ENCODE measurements at regions not wholly inside any gene's neighbourhood (a gene's known extent, or its start where the extent isn't known, plus 50 kb on each side); places are given as distances from the start of the nearest gene placed in this dataset.

DNA sequence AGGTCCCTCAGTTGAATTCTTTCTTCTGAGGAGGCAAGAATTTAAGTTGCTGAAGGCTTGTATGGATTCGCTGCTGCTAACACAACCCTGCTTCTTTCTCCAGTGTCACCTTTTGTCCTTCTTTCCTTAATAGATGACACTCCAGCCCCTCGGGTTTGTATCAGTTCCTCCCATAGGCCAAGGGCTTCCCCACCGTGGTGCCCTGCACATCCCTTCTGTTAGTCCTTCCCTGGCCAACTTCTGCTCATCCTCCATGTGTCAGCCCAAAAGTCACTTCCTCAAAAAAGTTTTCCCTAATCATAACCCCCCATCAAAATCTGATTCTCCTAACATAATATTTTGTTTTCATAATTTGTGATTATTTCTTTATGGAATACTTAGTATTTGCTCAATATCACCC lies 190.4 kb downstream of the RHOU start:
- H3K9me3 ChIP-seq, result no peaks in the 10 kb centered on the region
- WGBS, 2 donors, result 95% methylated on average over 3 of the region's 3 CpGs
- TF ChIP-seq CTCF (IDR thresholded peaks at IDR 0.05) (no peak), POLR2A (IDR thresholded peaks at IDR 0.05) (no peak)
- intact Hi-C loops (cut with DNase I), result no loop called here
- no peaks in the 10 kb centered on the region for H3K36me3 ChIP-seq
- H3K27ac ChIP-seq, result no peak overlapping the region
- no peaks in the 10 kb centered on the region for H3K4me1 ChIP-seq
- H3K27me3 ChIP-seq, result no peaks in the 10 kb centered on the region
- no peak for DNase-seq
- no peak overlapping the region for H3K4me3 ChIP-seq (replicated peaks in 1 of 3)

GRCh38 chr1:228927421-228927820 lies 192.1 kb downstream of the RHOU start:
- Histone ChIP-seq H3K4me1 (no peaks in the 10 kb centered on the region), H3K4me3 (replicated peaks in 1 of 3) (no peak overlapping the region), H3K9me3 (no peaks in the 10 kb centered on the region), H3K27me3 (no peaks in the 10 kb centered on the region), H3K27ac (no peak overlapping the region), H3K36me3 (no peaks in the 10 kb centered on the region)
- 68 to 72% methylated on average over 4 of the region's 4 CpGs for WGBS, 2 donors
- TF ChIP-seq POLR2A (IDR thresholded peaks at IDR 0.05), result no peak
- intact Hi-C loops (cut with DNase I), result no loop called here
- DNase-seq, result no peak

- Histone ChIP-seq H3K4me3 (replicated peaks in 1 of 3) (no peak overlapping the region), H3K4me1 (no peaks in the 10 kb centered on the region), H3K27me3 (no peaks in the 10 kb centered on the region), H3K9me3 (no peaks in the 10 kb centered on the region), H3K27ac (no peak overlapping the region), H3K36me3 (no peaks in the 10 kb centered on the region)
- no peak for DNase-seq
- TF ChIP-seq POLR2A (IDR thresholded peaks at IDR 0.05) (no peak), CTCF (IDR thresholded peaks at IDR 0.05) (no peak)
- WGBS, 2 donors, result 76% methylated on average over 12 of the region's 12 CpGs
- intact Hi-C loops (cut with DNase I), result no loop called here
Observed at GRCh38 chr1:228927946-228928898, 192.9 kb downstream of the RHOU start.

GRCh38 chr1:228929476-228930027 lies 194.3 kb downstream of the RHOU start:
- Histone ChIP-seq H3K27ac (no peak overlapping the region), H3K36me3 (no peaks in the 10 kb centered on the region), H3K4me3 (replicated peaks in 1 of 3) (no peak overlapping the region), H3K9me3 (no peaks in the 10 kb centered on the region), H3K4me1 (no peaks in the 10 kb centered on the region), H3K27me3 (no peaks in the 10 kb centered on the region)
- TF ChIP-seq POLR2A (IDR thresholded peaks at IDR 0.05) (no peak), CTCF (IDR thresholded peaks at IDR 0.05) (no peak)
- intact Hi-C loops (cut with DNase I), result no loop called here
- 96 to 97% methylated on average over 4 of the region's 4 CpGs for WGBS, 2 donors
- DNase-seq, result no peak

DNA sequence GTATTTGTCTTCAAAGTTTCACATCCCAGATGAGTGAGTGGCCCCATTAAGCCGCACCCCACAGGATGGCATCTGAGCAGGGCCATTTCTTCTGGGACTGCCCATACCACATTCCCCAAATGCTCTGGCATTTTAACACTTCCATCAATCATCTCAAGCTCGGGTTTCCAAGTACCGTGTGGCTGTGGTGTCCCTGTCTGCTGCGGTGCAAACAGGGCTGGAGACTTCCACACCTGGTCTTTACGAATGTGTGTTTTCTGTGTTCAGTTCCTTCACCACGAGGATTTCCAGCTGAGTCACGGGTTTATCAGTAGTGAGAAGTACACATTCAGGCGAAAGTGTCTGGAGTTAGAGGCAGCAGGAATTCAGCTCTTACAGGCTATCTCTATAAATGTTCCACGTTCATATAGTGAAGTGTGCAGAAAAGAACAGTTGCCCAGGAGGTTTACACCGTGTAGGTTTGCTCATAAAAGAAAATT lies 195.2 kb downstream of the RHOU start:
- no peaks in the 10 kb centered on the region for H3K36me3 ChIP-seq
- TF ChIP-seq POLR2A (IDR thresholded peaks at IDR 0.05) (no peak), CTCF (IDR thresholded peaks at IDR 0.05) (no peak)
- WGBS, 2 donors, result 71 to 80% methylated on average over 10 of the region's 10 CpGs
- no peak overlapping the region for H3K4me3 ChIP-seq (replicated peaks in 1 of 3)
- DNase-seq, result no peak
- no peaks in the 10 kb centered on the region for H3K27me3 ChIP-seq
- H3K27ac ChIP-seq, result no peak overlapping the region
- intact Hi-C loops (cut with DNase I), result no loop called here
- H3K9me3 ChIP-seq, result no peaks in the 10 kb centered on the region
- peaks cover 0 to under 1% of the 10 kb centered on the region in 2 donors for H3K4me1 ChIP-seq
